HG03139 (cell line): ENCODE measurements at regions not wholly inside any gene's neighbourhood (a gene's known extent, or its start where the extent isn't known, plus 50 kb on each side); places are given as distances from the start of the nearest gene placed in this dataset.

Experiments used
- ATAC-seq: cut with Tn5 transposase; IDR thresholded peaks from one replicate; pipeline ENCODE4 v1.9.1; 2021; ENCODE audit not compliant: unreplicated experiment

- ATAC-seq: no peak
These were observed 177.0 kb upstream of the EDNRA start for GRCh38 chr4:147303873-147304229.

GRCh38 chr4:147307896-147308674 is 172.8 kb upstream of the EDNRA start:
- no peak for ATAC-seq

GRCh38 chr4:147309434-147309833 is 171.5 kb upstream of the EDNRA start:
- no peak for ATAC-seq

GRCh38 chr4:147310312-147310711 is 170.6 kb upstream of the EDNRA start:
- no peak for ATAC-seq

DNA sequence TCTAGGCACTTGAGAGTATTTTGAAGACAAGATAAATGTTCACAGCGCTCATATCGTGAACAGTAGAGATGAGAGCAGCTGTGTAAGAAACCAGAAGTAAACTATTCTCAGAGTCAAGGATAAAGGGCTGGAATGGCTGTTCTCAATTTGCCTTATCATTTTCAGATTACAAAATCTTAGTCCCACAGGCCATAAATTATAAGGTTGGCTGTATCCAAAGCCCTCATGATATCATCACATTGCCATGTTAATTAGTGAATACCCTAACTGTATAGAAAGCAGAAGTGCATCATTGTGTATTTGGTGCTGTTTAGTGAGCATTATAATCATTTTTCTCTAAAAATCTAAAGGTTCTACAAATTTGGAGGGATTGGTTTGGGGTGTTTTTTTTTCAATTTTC is 168.9 kb upstream of the EDNRA start:
- ATAC-seq: no peak

DNA sequence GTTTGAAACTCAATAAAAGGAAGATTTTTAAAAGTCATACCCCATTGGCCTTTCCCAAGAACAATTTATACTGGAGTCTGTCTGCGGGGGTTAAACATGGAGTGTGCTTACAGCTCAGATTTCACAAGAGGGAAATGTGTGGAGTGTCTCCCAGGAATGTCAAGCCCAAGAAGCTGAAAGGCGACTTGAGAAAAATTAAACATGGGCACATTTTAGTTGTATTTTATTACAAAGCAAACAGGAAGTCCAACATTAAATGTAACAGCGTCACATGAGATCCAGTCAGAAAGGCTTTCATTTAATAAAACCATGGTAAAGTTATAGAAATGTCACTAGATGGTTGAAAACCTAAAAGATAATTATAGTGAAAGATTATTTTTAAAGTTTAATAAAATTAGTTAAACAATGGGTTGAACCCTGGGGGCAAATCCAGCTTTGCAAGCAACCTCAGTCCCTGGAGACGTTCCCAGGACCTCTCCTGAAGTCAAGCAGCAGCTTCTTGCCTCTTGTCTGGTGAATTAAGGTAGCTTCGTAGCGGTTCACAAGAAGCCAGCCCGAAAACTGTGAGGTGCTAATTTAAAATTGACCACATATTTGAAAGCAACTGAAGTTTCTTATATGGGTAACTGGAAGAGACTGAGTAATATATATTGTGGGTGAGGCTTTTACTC is 168.4 kb upstream of the EDNRA start:
- no peak for ATAC-seq

DNA sequence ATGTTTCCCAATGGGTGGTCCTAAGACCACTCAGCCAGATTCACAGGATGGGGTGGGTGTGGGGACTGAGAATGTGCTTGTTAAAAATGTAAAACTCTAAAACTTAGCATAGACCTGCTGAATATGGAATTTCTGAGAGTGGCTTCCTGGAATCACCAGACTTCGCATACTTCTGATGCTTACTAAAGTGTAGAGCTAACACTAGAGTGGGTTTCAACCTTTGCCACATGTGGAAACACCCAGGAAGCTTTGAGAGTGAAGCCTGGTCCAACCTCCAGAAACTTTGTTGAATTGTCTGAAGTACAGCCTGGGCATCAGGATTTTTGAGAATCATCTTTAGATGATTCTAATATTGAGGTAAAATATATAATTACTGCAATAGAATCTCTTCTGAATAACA is 167.8 kb upstream of the EDNRA start:
- no peak for ATAC-seq

DNA sequence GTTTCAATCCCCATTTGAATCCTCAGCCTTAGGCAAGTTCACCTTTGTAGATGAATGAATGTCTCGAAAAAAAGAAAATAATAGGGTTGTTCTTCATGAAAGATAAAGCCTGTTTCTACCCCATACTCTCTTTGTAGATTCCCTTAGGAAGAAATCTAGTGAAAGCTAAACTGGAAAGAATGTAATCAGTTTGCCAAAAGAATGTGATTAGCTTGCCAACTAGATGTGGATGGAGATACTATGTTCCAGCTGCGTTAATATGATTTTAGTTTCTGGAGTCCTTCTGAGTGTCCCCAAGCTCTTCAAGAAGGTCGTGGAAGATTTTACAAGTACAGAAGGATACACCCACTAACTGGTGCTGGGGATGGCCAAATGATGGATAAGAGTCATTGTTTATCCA is 162.3 kb upstream of the EDNRA start:
- no peak for ATAC-seq

DNA sequence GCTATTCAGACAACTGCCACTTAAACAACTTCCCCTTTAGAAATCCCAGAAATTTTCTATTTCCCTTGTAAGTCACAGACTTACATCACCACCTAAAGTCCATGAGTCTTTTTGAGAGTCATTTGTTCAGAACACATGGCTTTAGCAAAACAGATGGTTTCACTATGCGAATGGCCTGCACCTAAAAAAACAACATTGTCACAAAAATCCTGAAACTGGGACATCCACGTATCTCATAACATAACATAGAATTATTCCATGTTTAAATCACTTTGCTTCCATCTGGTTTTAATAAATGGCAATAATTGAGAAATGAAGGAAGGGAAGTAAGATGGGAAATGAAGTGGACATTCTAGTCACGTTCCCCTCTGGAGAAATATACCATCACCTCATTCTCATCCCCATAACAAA is 155.3 kb upstream of the EDNRA start:
- ATAC-seq: no peak

- no peak for ATAC-seq
These were observed 154.3 kb upstream of the EDNRA start for GRCh38 chr4:147326591-147326990.

DNA sequence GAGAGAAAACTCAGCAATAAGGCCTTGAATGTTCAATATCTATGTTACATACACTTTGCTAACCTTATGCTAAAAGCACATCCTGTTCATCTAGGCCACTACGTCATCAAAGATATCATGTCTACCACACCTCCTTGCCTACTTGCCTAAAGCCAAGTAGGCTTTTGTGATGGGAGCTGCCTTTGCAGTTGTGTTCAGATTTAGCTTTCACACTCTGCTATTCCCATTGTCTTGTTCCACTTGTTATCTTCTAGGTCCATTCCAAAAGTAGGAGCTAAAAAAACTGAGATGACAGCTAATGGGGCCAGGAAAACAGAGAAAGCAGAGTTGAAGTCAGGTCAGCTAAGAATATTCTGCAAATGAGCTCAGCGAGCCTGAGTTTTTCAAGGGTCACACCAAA is 153.6 kb upstream of the EDNRA start:
- no peak for ATAC-seq

- ATAC-seq: no peak
These were observed 152.7 kb upstream of the EDNRA start for GRCh38 chr4:147328189-147328588.

GRCh38 chr4:147328756-147329446 is 152.0 kb upstream of the EDNRA start:
- no peak for ATAC-seq

- ATAC-seq: no peak
These were observed 148.8 kb upstream of the EDNRA start for GRCh38 chr4:147332091-147332490.

GRCh38 chr4:147334478-147334877 is 146.4 kb upstream of the EDNRA start:
- no peak for ATAC-seq

GRCh38 chr4:147335183-147335582 is 145.7 kb upstream of the EDNRA start:
- no peak for ATAC-seq

DNA sequence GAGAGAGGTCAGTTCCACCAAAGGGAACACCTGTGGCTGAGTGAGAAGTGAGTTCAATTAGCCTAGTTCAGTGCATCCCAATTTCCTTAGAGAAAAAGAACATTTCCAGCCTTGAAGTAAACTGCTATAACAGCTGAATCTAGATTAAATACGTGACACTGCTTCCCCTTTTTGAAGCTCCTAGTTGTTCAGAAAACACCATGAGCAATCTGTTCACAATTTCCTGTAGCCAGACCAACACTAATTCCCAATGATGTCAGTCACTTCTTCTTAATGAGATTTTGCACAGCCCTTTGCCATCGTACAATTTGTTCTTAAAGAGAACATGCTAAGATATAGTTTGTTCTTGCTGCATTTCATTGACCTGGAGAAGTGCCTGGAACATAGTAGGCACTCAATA is 144.6 kb upstream of the EDNRA start:
- no peak for ATAC-seq

DNA sequence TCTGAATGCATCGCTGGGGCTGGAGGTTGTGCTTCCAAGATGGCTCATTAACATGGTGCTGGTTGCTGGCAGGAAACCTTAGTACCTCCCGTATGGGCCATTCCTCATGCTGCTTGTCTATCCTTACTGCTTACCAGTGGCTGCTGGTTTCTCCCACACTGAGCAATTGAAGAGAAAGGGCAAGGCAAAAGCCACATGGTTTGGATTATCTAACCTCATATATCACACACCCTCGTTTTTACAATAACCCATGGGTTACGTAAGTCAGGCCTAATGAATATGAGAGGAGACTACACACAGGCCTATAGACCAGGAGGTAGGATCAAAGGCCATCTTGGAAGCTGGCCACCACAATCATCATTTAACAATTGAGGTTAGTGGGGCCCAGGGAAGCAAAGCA is 141.8 kb upstream of the EDNRA start:
- no peak for ATAC-seq

- ATAC-seq: no peak
These were observed 140.8 kb upstream of the EDNRA start for GRCh38 chr4:147340111-147340510.

DNA sequence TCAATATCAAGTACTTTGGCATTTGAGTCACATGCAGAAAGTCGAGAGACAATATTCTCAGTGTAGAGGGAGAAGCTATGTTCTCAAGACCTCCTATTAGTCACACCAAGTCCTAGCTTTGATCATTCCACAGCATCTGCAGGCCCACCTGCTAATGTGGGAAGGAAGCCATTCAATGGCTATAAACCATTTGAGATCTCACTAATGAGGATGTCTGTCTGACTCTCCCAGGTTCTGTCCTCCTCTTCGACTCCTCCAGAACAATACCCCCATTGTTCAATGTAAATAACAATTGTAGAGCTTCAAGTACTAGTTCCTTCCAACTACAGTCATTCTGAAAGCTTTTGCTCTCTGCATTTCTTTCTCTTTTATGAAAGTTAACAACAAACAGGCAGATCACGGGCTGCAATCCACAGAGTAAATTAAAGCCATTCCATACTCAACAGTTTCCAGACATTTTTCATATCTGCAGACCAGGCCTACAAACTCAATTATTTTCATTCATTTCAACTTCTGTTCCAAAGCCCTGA is 140.2 kb upstream of the EDNRA start:
- ATAC-seq: no peak

GRCh38 chr4:147343692-147344091 is 137.2 kb upstream of the EDNRA start:
- ATAC-seq: no peak

- no peak for ATAC-seq
These were observed 135.2 kb upstream of the EDNRA start for GRCh38 chr4:147345662-147346061.
